ENCODE measurements at regions not wholly inside any gene's neighbourhood (a gene's known extent, or its start where the extent isn't known, plus 50 kb on each side); places are given as distances from the start of the nearest gene placed in this dataset.
"Not testable (repeated sequence)": the region's sequence is repeated elsewhere in the genome, so short reads cannot be mapped to it uniquely, and the experiment has no call there.

- no CpG with 5 or more reads among the region's 3 CpGs for WGBS, 2 donors (ENCODE audit: extremely low coverage in 2 of 2, insufficient read length in 2 of 2, insufficient replicate concordance in 1 of 2)
These were observed 100.1 kb downstream of the OTUD1 start for GRCh38 chr10:23538968-23539367.

GRCh38 chr10:23540401-23541030, 101.6 kb downstream of the OTUD1 start:
- H2BK120ac ChIP-seq (ENCODE audit: low read depth, low read length): no peak overlapping the region
- H3K9me3 ChIP-seq (replicated peaks in 1 of 2; ENCODE audit: control insufficient read depth in 2 of 2, insufficient read depth in 1 of 2, low read depth in 1 of 2, low read length in 2 of 2): no peaks in the 10 kb centered on the region
- no peak overlapping the region for H3K14ac ChIP-seq (ENCODE audit: low read length)
- H3K27me3 ChIP-seq (ENCODE audit: control insufficient read depth in 3 of 3, insufficient read depth in 3 of 3, low read depth in 1 of 3, low read length in 3 of 3): no peaks in the 10 kb centered on the region
- no peak overlapping the region for H3K4me3 ChIP-seq (ENCODE audit: low read length in 2 of 2)
- no peak overlapping the region for H4K91ac ChIP-seq (ENCODE audit: low read depth, low read length, poor library complexity)
- no peaks in the 10 kb centered on the region for H3K79me1 ChIP-seq (ENCODE audit: low read depth, low read length)
- no peak overlapping the region for H3K18ac ChIP-seq (ENCODE audit: low read length)
- DNase-seq (ENCODE audit: low spot score): no peak
- no CpG with 5 or more reads among the region's 2 CpGs for WGBS, 2 donors (ENCODE audit: extremely low coverage in 2 of 2, insufficient read length in 2 of 2, insufficient replicate concordance in 1 of 2)
- H2AFZ ChIP-seq (ENCODE audit: low read length): no peak overlapping the region
- H3K27ac ChIP-seq (replicated peaks; ENCODE audit: low read length): no peak overlapping the region
- no peak overlapping the region for H2BK12ac ChIP-seq (ENCODE audit: low read length)
- no peak overlapping the region for H3K4me2 ChIP-seq (ENCODE audit: insufficient read depth, low read length, poor library complexity, severe bottlenecking)
- H3K4ac ChIP-seq (ENCODE audit: low read length): no peak overlapping the region
- H2AK5ac ChIP-seq (ENCODE audit: low read depth, low read length): no peak overlapping the region
- no peak overlapping the region for H3K23ac ChIP-seq (ENCODE audit: low read depth, low read length, poor library complexity)
- no peak overlapping the region for H4K8ac ChIP-seq (ENCODE audit: low read depth, low read length)
- no peak overlapping the region for H2BK15ac ChIP-seq (ENCODE audit: low read length)
- H3K9ac ChIP-seq (ENCODE audit: low read depth, low read length, poor library complexity): no peak overlapping the region
- H2BK5ac ChIP-seq (ENCODE audit: low read length): no peak overlapping the region
- H3K4me1 ChIP-seq (ENCODE audit: control insufficient read depth in 2 of 2, insufficient read depth in 1 of 2, low read depth in 1 of 2, low read length in 2 of 2): no peaks in the 10 kb centered on the region
- no peaks in the 10 kb centered on the region for H3K36me3 ChIP-seq (replicated peaks in 1 of 2; ENCODE audit: control insufficient read depth in 2 of 2, insufficient read depth in 2 of 2, low read length in 2 of 2)

More at GRCh38 chr10:23538968-23539367, 100.1 kb downstream of the OTUD1 start:
- Histone ChIP-seq H3K4me2 (ENCODE audit: insufficient read depth, low read length, poor library complexity, severe bottlenecking) (no peak overlapping the region), H4K91ac (ENCODE audit: low read depth, low read length, poor library complexity) (no peak overlapping the region), H3K9ac (ENCODE audit: low read depth, low read length, poor library complexity) (no peak overlapping the region), H3K18ac (ENCODE audit: low read length) (no peak overlapping the region), H3K9me3 (replicated peaks in 1 of 2; ENCODE audit: control insufficient read depth in 2 of 2, insufficient read depth in 1 of 2, low read depth in 1 of 2, low read length in 2 of 2) (no peaks in the 10 kb centered on the region), H2BK5ac (ENCODE audit: low read length) (no peak overlapping the region), H2BK15ac (ENCODE audit: low read length) (no peak overlapping the region), H3K14ac (ENCODE audit: low read length) (no peak overlapping the region), H3K27ac (replicated peaks; ENCODE audit: low read length) (no peak overlapping the region), H2AK5ac (ENCODE audit: low read depth, low read length) (no peak overlapping the region), H2AFZ (ENCODE audit: low read length) (no peak overlapping the region), H3K36me3 (replicated peaks in 1 of 2; ENCODE audit: control insufficient read depth in 2 of 2, insufficient read depth in 2 of 2, low read length in 2 of 2) (no peaks in the 10 kb centered on the region), H3K23ac (ENCODE audit: low read depth, low read length, poor library complexity) (no peak overlapping the region), H2BK12ac (ENCODE audit: low read length) (no peak overlapping the region), H2BK120ac (ENCODE audit: low read depth, low read length) (no peak overlapping the region), H3K4me3 (ENCODE audit: low read length in 2 of 2) (no peak overlapping the region), H3K4ac (ENCODE audit: low read length) (no peak overlapping the region), H3K4me1 (ENCODE audit: control insufficient read depth in 2 of 2, insufficient read depth in 1 of 2, low read depth in 1 of 2, low read length in 2 of 2) (no peaks in the 10 kb centered on the region), H3K27me3 (ENCODE audit: control insufficient read depth in 3 of 3, insufficient read depth in 3 of 3, low read depth in 1 of 3, low read length in 3 of 3) (peaks cover 0 to 1% (median 0%) of the 10 kb centered on the region in 3 experiments), H4K8ac (ENCODE audit: low read depth, low read length) (no peak overlapping the region), H3K79me1 (ENCODE audit: low read depth, low read length) (no peaks in the 10 kb centered on the region)
- DNase-seq (ENCODE audit: low spot score): no peak

DNA sequence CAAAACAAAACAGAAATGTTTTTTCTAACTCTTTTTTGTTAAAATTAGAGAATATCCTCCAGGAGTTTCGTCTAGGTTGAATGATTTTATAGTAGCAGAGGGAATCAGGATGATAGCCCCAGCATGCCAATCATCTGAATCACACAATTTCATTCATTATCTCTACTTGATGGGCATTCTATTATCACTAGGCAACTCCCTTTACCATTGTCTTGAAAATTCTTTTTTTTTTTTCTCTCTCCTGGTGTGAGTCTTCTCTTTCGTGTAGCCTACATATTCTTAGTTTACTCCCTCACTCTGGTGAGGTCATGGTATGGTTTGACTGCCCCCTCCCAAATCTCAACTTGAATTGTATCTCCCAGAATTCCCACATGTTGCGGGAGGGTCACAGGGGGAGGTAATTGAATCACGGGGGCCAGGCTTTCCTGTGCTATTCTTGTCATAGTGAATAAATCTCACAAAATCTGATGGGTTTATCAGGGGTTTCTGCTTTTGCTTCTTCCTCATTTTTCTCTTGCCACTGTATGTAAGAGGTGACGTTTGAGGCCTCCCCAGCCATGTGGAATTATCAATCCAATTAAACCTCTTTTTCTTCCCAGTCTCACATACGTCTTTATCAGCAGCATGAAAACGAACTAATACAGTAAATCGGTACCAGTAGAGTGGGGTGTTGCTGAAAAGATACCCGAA, 105.0 kb downstream of the OTUD1 start:
- Histone ChIP-seq H2AK5ac (ENCODE audit: low read depth, low read length) (no peak overlapping the region), H3K4me3 (ENCODE audit: low read length in 2 of 2) (no peak overlapping the region), H3K27ac (replicated peaks; ENCODE audit: low read length) (no peak overlapping the region), H2AFZ (ENCODE audit: low read length) (no peak overlapping the region), H3K4me1 (ENCODE audit: control insufficient read depth in 2 of 2, insufficient read depth in 1 of 2, low read depth in 1 of 2, low read length in 2 of 2) (no peaks in the 10 kb centered on the region), H4K91ac (ENCODE audit: low read depth, low read length, poor library complexity) (no peak overlapping the region), H3K18ac (ENCODE audit: low read length) (no peak overlapping the region), H3K14ac (ENCODE audit: low read length) (no peak overlapping the region), H3K9me3 (replicated peaks in 1 of 2; ENCODE audit: control insufficient read depth in 2 of 2, insufficient read depth in 1 of 2, low read depth in 1 of 2, low read length in 2 of 2) (no peaks in the 10 kb centered on the region), H2BK5ac (ENCODE audit: low read length) (no peak overlapping the region), H3K27me3 (ENCODE audit: control insufficient read depth in 3 of 3, insufficient read depth in 3 of 3, low read depth in 1 of 3, low read length in 3 of 3) (no peaks in the 10 kb centered on the region), H4K8ac (ENCODE audit: low read depth, low read length) (no peak overlapping the region), H2BK15ac (ENCODE audit: low read length) (no peak overlapping the region), H2BK120ac (ENCODE audit: low read depth, low read length) (no peak overlapping the region), H3K79me1 (ENCODE audit: low read depth, low read length) (no peaks in the 10 kb centered on the region), H3K9ac (ENCODE audit: low read depth, low read length, poor library complexity) (no peak overlapping the region), H3K4ac (ENCODE audit: low read length) (no peak overlapping the region), H3K36me3 (replicated peaks in 1 of 2; ENCODE audit: control insufficient read depth in 2 of 2, insufficient read depth in 2 of 2, low read length in 2 of 2) (no peaks in the 10 kb centered on the region), H2BK12ac (ENCODE audit: low read length) (no peak overlapping the region), H3K4me2 (ENCODE audit: insufficient read depth, low read length, poor library complexity, severe bottlenecking) (no peak overlapping the region), H3K23ac (ENCODE audit: low read depth, low read length, poor library complexity) (no peak overlapping the region)
- no CpG with 5 or more reads among the region's 9 CpGs for WGBS, 2 donors (ENCODE audit: extremely low coverage in 2 of 2, insufficient read length in 2 of 2, insufficient replicate concordance in 1 of 2)
- no peak for DNase-seq (ENCODE audit: low spot score)

- H4K91ac ChIP-seq (ENCODE audit: low read depth, low read length, poor library complexity); H3K79me1 ChIP-seq (ENCODE audit: low read depth, low read length); H3K14ac ChIP-seq (ENCODE audit: low read length); H3K9ac ChIP-seq (ENCODE audit: low read depth, low read length, poor library complexity); H3K9me3 ChIP-seq (replicated peaks in 1 of 2; ENCODE audit: control insufficient read depth in 2 of 2, insufficient read depth in 1 of 2, low read depth in 1 of 2, low read length in 2 of 2); H3K4me2 ChIP-seq (ENCODE audit: insufficient read depth, low read length, poor library complexity, severe bottlenecking); DNase-seq (ENCODE audit: low spot score); H4K8ac ChIP-seq (ENCODE audit: low read depth, low read length); H2AK5ac ChIP-seq (ENCODE audit: low read depth, low read length); H3K23ac ChIP-seq (ENCODE audit: low read depth, low read length, poor library complexity); H3K27me3 ChIP-seq (ENCODE audit: control insufficient read depth in 3 of 3, insufficient read depth in 3 of 3, low read depth in 1 of 3, low read length in 3 of 3); H3K4me1 ChIP-seq (ENCODE audit: control insufficient read depth in 2 of 2, insufficient read depth in 1 of 2, low read depth in 1 of 2, low read length in 2 of 2); H3K18ac ChIP-seq (ENCODE audit: low read length); H3K4me3 ChIP-seq (ENCODE audit: low read length in 2 of 2); H3K4ac ChIP-seq (ENCODE audit: low read length); H2AFZ ChIP-seq (ENCODE audit: low read length); H3K27ac ChIP-seq (replicated peaks; ENCODE audit: low read length); H2BK15ac ChIP-seq (ENCODE audit: low read length); H3K36me3 ChIP-seq (replicated peaks in 1 of 2; ENCODE audit: control insufficient read depth in 2 of 2, insufficient read depth in 2 of 2, low read length in 2 of 2); H2BK5ac ChIP-seq (ENCODE audit: low read length); H2BK120ac ChIP-seq (ENCODE audit: low read depth, low read length); H2BK12ac ChIP-seq (ENCODE audit: low read length): not testable (repeated sequence)
- no CpG with 5 or more reads among the region's 2 CpGs for WGBS, 2 donors (ENCODE audit: extremely low coverage in 2 of 2, insufficient read length in 2 of 2, insufficient replicate concordance in 1 of 2)
These were observed 107.0 kb downstream of the OTUD1 start for GRCh38 chr10:23545866-23546265.
